ENCODE measurements at regions not wholly inside any gene's neighbourhood (a gene's known extent, or its start where the extent isn't known, plus 50 kb on each side); places are given as distances from the start of the nearest gene placed in this dataset.

DNA sequence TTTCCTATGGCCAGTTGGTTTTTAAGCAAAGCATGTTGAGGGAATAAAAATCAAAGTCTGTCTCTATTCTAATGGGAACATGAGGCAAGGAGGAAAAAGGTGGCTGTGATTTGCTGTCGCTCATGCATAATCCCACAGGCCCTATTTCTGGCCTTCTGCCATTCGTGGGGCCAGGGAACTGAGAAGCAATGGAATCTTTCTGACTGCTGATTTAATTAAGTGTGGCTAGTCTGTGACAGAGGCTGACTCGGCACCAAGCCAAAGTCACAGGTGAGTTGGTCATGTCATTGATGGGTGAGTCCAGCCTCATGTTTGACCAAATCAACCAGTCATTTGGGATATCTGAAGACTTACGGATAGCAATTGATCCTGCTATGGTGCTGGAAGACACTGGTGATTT is 429.3 kb upstream of the CADM1 start:
- TF ChIP-seq EZH2phosphoT487 (IDR thresholded peaks at IDR 0.05; ENCODE audit: insufficient read depth, low read depth), result no peak
- no peak for TF ChIP-seq EZH2 (IDR thresholded peaks at IDR 0.05; ENCODE audit: insufficient read depth, poor library complexity, severe bottlenecking)

Data from GM23248 (cell line).